GM19468 (cell line): ENCODE measurements at regions not wholly inside any gene's neighbourhood (a gene's known extent, or its start where the extent isn't known, plus 50 kb on each side); places are given as distances from the start of the nearest gene placed in this dataset.
"Not testable (repeated sequence)": the region's sequence is repeated elsewhere in the genome, so short reads cannot be mapped to it uniquely, and the experiment has no call there.

Experiments used
- ATAC-seq: cut with Tn5 transposase; IDR thresholded peaks from one replicate; pipeline ENCODE4 v1.9.1; 2021; ENCODE audit warnings: mild to moderate bottlenecking, moderate library complexity, moderate number of reproducible peaks; ENCODE audit not compliant: unreplicated experiment; ENCODE audit errors: extremely low read depth

DNA sequence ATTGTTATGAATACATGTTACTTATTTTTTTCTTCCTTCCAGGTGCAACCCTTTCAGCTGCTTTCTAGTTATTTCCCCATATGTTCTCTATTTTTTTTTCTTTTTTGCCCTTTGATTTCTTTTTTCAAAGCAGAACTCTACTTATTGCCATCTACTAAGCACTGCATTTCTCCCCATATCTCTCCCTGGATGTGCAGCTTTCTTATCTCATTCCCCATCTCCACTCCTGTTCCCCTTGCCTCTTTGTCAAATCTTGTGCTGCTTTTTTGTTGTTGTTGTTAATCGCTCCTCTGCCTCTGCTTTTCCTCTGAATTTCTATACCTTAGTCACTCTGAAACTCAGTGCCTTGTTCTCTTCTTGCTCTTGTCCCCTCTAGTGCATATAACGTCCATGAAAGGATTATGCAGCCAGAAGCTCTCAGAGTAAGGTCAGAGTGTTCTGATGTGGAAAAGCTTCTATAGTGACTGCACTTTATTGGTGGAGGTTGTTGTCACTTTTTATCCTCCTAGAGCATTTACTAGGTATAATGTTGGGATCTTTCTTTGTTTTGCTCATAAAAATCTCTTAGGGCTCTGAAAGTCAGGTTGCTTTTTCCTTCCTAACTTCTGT, 51.1 kb upstream of the JADE1 start:
- no peak for ATAC-seq

DNA sequence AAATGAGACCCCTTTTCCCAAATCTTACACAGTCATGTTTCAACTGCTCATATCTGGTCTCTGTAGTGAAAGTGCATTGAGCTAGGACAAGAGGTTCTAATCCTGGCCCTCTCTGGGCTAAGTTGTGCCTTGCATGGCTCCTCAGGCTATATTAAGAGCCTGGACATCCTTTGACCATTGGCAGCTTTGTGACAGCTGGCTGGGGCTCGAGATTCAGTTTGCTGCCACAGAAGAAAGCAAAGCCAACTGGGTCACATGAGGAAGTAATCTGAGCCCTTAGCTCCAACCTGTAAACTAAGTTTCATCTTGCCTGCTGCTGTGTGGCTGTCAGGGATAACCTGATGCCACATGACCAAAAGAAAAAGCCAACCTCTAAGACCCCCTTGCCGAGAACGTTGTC, 51.8 kb upstream of the JADE1 start:
- no peak for ATAC-seq

DNA sequence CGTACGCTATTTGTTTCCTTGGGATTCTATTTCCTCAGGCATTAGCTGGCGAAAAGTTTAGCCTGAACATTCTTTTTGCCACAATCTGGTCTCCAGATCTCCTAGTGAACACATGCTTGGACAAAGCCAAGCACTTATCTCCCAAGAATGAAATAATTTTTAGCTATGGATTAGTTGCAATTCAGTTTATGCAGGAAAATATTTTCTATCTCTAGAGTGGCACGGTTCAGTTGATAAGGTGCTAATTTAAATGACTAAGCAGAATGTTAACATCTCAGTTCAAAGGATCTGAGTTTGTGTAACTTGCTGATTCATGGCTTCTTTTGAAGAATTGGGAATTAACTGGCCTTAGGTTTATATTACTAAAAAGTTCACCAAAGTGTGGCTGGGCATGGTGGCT, 58.1 kb upstream of the JADE1 start:
- ATAC-seq: no peak

DNA sequence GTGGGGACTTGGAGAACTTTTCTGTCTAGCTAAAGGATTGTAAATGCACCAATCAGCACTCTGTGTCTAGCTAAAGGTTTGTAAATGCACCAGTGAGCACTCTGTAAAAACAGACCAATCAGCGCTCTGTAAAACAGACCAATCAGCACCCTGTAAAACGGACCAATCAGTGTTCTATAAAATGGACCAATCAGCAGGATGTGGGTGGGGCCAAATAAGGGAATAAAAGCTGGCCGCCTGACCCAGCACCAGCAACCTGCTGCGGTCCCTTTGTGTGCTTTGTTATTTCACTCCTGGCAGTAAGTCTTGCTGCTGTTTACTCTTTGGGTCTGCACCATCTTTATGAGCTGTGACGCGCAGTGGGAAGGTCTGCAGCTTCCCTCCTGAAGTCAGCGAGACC, 67.8 kb upstream of the JADE1 start:
- ATAC-seq: not testable (repeated sequence)

DNA sequence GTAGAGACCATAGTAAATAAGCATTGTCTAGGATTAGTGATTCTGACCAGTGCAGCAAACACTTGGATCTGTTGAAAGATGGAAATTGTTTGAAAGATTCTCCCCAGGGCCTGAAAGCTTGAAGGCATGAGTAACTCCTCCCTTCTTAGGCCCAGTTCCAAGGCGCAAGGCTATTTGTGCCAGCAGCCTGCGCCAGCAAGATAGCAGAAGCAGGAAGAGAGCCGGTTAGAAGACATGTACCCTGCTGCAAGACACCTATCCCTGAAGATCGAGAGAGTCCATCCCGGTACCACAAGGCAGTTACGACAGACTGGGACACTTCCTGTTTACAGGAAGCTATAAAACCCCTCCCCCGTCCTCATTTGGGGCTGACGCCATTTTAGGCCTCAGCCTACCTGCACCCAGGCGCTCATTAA, 72.4 kb upstream of the JADE1 start:
- no peak for ATAC-seq

DNA sequence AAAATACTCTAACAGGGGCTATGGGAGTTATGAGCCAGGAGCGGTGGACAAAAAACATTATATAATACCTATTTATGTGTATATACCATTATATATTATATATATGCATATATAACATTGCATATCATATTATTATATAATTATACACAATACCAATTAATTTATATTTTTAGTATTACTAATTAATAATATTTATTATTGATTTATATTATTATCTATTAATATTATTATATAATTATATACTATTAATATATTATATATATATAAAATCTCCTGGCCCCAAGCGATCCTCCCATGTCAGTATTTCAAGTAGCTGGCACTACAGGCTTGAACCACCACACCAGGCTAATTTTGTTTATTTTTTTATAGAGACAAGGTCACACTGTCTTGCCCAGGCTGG, 73.8 kb upstream of the JADE1 start:
- no peak for ATAC-seq

DNA sequence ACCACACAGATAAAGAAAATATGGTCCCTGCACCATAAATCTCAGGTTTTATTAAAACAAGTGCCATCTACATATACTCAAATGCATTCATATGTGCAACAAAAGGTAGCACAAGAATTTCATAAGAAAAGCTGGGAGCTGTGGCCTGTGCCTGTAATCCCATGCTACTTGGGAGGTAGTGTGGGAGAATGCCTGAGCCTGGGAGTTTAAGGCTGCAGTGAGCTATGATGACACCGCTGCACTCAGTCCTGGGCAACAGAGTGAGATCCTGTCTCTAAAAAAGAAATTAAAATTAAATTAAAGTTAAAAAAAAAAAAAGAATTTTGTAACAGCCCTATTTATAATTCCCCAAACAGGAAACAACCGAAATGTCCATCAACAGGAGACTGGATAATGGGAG, 81.3 kb upstream of the JADE1 start:
- no peak for ATAC-seq

DNA sequence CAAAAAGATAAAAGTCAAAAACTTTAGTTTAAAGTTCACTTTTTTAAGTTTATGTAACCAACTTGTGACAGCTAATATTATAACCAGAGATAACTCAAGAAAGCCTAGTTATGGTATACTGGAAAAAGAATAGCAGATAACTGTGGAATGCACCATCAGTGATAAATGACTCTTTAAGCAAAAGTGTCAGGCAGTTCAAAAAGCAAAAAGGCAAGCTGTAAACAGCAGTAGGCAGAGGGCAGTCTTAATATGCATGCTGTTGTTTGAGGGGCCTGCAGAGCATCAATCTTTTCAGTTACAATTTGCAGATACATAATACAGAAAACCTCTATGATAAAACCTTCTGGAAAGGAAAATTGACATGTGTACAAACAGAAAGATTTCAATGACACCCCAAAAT, 81.8 kb upstream of the JADE1 start:
- no peak for ATAC-seq

DNA sequence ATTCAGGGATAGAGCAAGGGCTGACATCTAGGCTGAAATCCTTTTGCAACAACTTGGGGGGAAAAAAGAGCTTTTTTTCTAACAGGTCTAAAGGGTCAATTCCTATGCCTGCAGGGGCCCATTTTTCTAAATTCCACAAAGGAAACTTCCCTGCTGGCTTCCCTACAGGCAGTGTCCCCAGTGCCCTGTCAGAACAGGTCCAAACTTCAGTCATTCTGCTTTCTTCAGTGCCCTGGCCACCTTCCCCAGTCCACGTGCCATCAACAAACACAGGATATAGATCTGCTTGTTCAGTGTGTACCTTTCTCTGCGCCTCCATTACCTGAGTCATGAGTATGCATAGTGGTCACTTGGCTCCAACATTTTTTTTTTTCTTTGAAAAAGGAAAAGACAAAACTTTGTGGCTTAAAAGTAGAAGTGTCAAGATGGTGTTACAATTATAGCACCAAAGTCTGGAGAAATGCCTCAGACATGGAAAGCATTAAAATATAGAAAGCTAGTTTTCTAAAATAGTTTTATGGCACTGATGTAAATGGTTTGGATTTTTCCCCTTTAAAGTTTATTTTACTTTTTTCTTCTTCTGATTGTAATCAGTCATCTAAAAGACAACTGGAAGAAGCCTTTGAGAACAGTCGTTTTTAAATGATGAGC, 84.0 kb upstream of the JADE1 start:
- ATAC-seq: no peak

DNA sequence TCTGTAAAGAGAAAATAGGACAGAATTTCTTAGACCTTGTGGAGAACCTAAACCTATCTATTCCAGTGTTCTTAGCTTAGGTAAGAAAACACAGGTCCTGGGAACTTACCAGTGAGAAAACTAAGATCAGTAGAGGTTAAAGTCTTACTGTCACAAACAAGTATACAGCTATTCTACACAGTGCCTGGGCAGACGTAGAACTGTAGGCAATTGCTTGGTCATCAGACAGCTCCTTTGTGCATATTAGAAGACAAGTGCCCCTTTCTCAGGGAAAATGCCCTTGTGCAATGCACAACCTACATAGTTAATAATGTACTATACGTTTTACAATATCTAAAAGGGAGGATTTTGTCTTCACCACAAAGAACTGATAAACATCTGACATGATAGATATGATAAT, 86.6 kb upstream of the JADE1 start:
- ATAC-seq: no peak

DNA sequence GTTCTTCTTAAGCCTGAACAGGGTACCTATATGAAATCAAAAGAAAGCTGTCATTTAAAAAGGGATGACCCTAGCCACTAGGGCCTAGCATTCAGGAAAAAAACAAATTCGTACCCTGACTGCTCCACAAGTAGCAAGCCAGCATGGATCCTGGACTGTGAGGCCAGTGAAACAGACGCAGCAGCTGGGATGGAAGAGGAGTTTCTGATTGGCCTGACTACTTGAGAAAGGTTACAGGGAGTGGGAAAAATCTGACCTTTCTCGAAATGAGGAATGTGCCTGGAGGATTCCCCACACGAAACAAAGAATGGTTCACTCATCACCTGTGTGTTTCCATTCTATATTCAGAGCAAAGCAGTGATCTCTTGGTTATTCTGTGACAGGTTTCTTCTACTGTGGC, 87.6 kb upstream of the JADE1 start:
- no peak for ATAC-seq

DNA sequence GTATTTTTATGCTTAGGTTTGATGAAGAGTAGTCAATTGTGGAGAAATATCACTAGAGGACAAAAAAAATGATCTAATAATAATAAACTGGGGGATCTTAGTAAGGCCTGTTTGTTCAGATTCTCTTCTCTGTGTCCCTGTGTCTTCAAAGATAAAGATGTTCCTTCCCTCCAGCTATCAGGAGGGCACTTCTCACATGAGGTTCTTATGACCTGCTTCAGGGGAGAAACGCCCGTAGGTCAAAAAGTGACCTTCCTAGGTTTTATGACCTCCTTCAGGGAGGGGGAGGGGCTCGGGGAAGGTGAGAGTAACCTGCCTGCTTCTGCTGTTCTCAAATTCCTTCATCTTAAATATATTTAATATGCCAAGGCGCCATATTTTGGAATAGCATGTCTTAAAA, 89.2 kb upstream of the JADE1 start:
- ATAC-seq: no peak

DNA sequence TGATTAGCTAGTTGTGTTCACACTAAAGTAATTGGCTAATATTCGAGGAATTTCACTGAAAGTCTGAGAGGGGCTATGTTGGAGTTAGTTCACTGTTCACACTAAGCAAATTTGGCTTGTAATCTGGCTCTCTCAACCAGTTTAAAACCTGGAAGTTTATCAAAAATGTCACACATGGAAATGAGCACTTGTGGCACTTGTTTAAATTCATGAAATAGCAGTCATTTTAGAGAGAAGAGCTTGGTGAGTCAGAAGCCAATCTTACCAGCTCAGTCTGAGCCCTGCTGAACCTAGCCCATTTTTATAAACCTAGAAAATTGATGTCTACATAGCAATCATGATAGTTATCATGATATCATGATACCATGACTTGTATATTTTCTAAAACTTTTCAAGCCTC, 90.7 kb upstream of the JADE1 start:
- ATAC-seq: no peak

DNA sequence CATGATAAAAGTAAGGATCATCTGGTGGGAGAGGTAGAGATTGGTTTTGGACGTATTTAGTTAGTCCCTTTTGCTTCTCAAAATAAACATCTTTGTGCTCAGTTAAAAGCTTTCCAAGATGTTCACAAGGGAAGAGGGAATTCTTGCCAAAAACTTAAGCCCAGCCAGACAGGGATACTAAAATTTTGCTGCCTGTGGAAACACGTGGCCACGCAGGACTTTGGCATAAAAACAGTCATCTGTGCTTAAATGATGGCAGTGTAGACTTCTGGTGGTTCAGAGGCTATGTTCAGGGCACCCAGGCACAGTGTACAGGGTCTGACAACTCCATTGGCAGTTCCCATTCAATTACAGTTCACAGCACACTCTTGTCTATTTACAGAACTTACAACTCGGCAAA, 93.2 kb upstream of the JADE1 start:
- ATAC-seq: no peak

DNA sequence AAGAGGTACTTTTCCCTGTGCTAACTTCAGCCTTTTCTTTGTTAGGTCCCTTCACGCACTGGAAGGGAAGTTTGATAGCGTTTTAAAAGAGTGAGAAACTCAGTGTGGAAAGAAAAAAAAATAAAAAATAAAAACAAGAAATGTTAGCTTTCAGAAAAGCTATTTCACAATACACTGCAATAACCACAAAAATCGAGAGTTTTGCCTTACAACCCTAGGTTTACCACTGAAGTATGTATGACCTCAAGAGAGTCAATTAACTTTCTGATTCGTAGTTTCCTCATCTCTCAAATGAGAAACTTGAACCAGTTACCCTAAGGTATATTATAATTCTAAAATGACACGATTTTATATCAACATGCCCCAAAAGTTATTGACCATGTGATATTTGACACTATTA, 93.9 kb upstream of the JADE1 start:
- no peak for ATAC-seq

DNA sequence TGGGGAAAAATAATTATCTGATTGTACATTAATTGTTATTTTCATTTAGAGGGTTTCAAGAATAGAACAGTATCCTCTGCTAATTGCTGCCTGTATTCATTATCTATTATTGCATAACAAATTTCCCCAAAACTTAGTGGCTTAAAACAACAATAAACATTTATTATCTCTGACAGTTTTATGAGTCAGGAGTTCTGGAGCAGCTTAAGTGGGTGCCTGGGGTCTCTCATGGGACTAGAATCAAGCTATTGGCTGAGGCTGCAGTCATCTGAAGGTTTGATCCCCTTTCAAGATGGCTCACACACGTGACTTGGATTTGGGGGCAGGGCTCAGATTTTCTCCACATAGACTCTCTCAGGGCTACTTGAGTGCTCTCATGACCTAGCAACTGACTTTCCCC, 98.1 kb upstream of the JADE1 start:
- ATAC-seq: no peak

DNA sequence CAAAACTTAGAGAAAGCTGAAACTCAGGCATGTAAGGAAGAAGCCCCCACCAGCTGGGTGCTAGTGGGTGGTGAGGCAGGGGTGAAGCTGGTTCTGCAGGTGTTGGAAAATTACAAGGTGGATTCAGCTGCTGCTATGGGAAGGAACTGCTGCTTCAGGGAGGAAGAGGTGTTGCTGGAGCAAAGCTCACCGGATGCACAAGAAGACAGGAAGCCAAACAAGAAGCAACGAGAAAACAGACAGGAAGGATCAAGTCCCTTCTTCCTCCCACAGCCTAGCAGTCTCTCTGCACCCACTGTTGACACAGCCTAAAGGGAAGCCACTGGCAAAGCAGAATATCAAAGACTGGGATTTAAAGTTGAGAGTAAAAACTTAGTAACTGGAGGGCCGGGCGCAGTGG, 100.2 kb upstream of the JADE1 start:
- ATAC-seq: no peak

DNA sequence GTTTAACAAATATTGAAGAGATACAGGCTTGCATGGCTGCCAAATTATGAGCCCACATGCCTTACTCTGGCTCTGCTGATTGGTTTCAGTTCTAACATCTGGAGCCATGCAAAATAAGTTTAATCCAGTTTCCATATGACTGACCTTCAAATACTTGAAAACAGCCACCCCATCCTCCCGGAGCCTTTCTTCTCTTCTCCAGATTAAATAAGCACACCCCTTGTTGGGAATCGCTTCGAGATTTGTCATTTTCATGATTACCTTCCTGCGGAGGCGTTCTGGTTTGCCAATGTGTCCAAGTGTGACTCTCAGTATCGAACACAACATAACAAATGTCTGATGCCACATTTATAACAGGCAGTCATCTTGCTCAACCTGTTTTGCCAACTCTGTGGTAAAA, 101.6 kb upstream of the JADE1 start:
- no peak for ATAC-seq

DNA sequence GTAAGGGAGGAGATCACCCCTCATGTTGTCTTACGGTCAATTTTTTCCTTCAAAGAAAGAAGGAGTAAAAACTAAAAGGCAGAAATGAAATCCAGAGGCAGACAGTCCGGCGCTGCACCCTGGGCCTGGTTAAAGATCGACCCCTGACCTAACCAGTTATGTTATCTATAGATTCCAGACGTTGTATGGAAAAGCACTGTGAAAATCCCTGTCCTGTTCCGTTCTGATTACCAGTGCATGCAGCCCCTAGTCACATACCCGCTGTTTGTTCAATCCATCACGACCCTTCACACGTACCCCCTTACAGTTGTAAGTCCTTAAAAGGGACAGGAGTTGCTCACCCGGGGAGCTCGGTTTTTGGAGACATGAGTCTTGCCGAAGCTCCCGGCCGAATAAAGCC, 105.6 kb upstream of the JADE1 start:
- no peak for ATAC-seq

DNA sequence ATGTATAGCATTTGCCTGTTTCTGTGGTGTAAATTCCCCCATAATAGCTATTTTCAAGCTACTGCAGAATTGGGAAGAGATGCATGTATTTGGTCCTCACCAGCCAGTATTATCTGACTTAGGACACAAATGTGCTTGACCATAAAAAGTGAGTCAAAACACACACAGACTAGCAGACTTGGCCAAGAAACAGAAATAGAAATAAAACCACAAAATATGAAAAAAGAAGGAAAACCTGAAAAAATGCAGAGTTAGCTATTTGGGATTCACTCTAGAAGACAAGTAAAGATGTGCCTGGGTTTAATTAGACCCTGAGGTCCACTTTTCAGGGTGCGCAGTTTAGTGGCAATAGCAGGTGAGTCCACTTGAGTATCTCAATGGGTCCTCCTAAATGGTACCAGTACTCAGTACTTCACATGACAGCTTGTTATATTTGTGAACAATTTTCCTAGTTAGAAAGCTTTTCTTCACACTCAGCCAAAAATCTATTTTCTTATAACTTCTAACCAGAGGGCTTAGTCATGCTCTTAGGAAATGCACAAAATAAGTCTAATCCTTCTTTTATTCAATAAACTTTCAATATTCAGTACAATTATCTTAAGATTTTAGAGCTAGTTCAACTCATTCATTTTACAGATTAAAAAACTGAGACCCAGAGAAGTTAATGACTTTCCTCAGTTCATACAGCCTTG, 108.7 kb upstream of the JADE1 start:
- ATAC-seq: no peak

DNA sequence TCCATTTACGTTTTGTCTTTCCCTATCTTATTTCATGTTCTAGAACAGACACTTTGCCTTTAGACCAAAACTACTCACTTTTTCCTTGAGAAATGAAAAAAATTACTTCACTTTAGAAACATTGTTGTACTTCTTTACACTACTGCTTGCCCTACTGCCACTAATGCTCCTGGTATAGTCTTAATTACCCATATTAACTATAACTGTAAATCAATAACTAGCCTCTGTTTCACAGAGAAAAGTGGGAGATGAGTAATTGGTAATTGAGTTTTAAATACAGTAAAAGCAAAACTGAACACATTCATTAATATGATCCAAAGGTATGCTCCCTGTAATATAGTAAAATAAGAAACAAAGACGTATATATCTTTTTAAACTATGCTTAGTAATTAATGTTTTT, 111.1 kb upstream of the JADE1 start:
- ATAC-seq: no peak

DNA sequence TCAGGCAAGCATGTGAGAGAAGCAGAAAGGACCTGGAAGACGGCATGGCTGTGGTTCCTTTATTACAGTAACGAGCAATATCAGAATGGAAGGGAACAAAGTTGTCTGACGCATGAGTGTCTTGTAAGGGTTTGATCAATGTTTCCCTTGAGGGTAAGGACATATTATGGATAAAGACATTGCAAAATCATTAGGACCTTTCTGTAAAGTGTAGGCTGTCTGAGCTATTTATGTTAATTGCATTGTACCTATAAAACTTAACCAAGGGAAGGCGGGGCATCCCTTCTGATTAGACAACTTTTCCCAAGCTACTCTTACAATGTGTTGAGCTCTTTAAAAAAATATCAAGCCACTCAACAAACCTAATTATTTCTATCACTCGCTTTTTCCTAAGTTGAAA, 112.2 kb upstream of the JADE1 start:
- no peak for ATAC-seq
